AG09319 (cell line): ENCODE measurements at regions not wholly inside any gene's neighbourhood (a gene's known extent, or its start where the extent isn't known, plus 50 kb on each side); places are given as distances from the start of the nearest gene placed in this dataset.

Source experiments
- DNase-seq: peaks from one replicate; pipeline ENCODE4 v3.0.0-alpha.2; 2010; ENCODE audit warnings: low read depth; ENCODE audit errors: extremely low read depth
- TF ChIP-seq, protein P1 (sequence below): IDR thresholded peaks from 2 replicates; pipeline ENCODE4 v1.5.1; 2011; ENCODE audit warnings: low read depth, mild to moderate bottlenecking, inconsistent platforms, low read length, moderate library complexity

DNA sequence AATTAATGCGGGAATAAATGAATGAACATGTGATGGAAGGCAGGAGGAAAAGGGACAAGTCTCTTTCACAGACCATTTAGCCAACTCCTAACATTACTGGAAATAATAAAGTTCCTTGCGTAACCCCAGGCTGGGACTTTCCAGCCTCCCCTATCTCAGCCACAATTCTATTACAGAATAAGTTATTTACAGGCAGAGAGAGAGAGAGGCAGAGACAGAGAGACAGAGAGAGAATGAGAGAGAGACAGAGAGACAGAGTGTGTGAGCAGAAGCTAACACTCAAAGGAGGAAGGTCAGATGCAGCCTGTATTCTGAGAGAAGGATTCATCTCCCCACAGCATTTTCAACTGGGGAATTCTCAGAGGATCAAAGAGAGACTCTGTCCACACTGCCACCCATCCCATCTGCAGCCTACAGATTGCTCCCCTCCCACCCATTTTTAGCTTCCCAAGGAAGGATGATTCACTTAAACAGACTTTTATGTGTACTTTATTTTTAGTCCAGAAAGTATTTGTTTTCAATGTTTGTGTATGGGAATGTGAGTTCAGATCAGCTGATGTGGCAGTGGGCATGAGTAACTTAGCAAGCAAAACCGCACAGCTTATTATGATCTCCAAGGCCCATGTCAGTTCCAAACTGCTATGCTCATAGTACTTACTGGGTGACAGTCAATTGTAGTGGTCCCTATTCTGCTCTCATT, 165.7 kb downstream of the CAND1 start:
- TF ChIP-seq, protein P1, sequence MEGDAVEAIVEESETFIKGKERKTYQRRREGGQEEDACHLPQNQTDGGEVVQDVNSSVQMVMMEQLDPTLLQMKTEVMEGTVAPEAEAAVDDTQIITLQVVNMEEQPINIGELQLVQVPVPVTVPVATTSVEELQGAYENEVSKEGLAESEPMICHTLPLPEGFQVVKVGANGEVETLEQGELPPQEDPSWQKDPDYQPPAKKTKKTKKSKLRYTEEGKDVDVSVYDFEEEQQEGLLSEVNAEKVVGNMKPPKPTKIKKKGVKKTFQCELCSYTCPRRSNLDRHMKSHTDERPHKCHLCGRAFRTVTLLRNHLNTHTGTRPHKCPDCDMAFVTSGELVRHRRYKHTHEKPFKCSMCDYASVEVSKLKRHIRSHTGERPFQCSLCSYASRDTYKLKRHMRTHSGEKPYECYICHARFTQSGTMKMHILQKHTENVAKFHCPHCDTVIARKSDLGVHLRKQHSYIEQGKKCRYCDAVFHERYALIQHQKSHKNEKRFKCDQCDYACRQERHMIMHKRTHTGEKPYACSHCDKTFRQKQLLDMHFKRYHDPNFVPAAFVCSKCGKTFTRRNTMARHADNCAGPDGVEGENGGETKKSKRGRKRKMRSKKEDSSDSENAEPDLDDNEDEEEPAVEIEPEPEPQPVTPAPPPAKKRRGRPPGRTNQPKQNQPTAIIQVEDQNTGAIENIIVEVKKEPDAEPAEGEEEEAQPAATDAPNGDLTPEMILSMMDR = no peak
- DNase-seq = peak; percentile 80

GRCh38 chr12:67436230-67436629, 167.1 kb downstream of the CAND1 start:
- TF ChIP-seq, protein P1 = no peak
- DNase-seq = no peak

DNA sequence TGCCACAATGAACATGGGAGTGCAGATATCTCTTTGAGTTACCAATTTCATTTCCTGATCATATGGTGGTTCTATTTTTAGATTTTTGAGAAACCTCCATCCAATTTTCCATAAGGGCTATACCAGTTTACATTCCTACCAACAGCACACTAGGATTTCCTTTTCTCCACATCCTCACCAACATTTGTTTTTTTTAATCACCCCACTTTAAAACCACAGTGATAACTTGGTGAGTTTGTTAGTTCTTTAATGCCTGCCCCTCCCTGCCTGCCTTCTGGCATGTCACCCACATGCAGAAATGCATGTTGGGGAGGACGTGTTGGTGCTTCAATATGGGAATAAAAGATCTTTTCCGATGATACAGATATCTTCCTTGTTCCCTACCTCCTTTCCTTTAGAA, 167.9 kb downstream of the CAND1 start:
- no peak for DNase-seq

DNA sequence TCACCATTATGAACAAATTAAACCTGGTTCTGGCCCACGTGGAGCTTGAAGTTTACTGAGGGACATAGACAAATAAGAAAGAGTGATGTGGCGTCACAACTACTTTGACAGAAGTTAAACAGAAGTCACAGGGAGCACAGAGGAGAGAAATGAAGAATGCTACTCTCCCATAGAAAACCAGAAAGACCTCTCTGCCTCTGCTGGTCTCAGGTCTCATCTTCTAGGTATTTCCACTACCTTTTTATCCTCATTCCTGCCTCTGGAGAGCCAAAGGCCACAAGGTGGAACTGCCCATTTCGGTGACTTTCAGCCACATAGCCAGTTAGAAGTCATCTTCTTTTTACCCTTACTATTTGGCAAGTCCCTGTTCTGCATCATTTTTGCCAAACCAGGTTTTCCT, 170.5 kb downstream of the CAND1 start:
- DNase-seq = no peak
- TF ChIP-seq, protein P1 = no peak

More for the DNA sequence above, 167.9 kb downstream of the CAND1 start:
- TF ChIP-seq, protein P1 = no peak

- DNase-seq = peak; percentile 56
- TF ChIP-seq, protein P1 = peak; percentile 93
These were observed 172.7 kb downstream of the CAND1 start for GRCh38 chr12:67441736-67442346.

- DNase-seq = no peak
- TF ChIP-seq, protein P1 = no peak
These were observed 173.2 kb downstream of the CAND1 start for GRCh38 chr12:67442347-67442841.

DNA sequence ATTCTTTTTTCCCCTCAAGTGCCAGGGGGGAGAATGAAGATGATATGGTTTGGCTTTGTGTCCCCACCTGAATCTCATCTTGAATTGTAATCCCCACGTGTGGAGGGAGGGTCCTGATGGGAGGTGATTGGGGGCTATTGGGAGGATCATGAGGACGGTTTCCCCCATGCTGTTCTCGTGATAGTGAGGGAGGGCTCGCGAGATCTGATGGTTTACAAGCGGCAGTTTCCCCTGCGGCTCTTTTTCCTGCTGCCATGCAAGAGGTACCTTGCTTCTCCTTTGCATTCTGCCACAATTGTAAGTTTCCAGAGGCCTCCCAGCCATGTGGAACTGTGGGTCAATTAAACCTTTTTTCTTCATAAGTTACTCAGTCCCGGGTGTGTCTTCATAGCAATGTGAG, 173.7 kb downstream of the CAND1 start:
- TF ChIP-seq, protein P1 = no peak
- DNase-seq = no peak
